Mesodermal cell (in vitro differentiated cells): ENCODE measurements at regions not wholly inside any gene's neighbourhood (a gene's known extent, or its start where the extent isn't known, plus 50 kb on each side); places are given as distances from the start of the nearest gene placed in this dataset.

ENCODE experiments used
- H3K27ac ChIP-seq: 2 replicates; pipeline ENCODE4 v1.7.0; 2013; ENCODE audit warnings: mild to moderate bottlenecking, low read depth, low read length, moderate library complexity; ENCODE audit not compliant: severe bottlenecking
- H3K36me3 ChIP-seq: 2 replicates; pipeline ENCODE4 v1.7.1; 2013; ENCODE audit warnings: mild to moderate bottlenecking, low read length, moderate library complexity; ENCODE audit not compliant: control insufficient read depth, insufficient read depth
- H3K4me1 ChIP-seq: one replicate; pipeline ENCODE4 v1.7.1; 2013; ENCODE audit warnings: mild to moderate bottlenecking, low read length; ENCODE audit not compliant: insufficient read depth, control insufficient read depth, poor library complexity, severe bottlenecking
- H3K4me3 ChIP-seq: 2 replicates; pipeline ENCODE4 v1.7.0; 2013; ENCODE audit warnings: low read length, control low read depth, mild to moderate bottlenecking; ENCODE audit not compliant: insufficient read depth, poor library complexity, severe bottlenecking; ENCODE audit errors: extremely low read depth
- H3K9me3 ChIP-seq: 2 replicates; pipeline ENCODE4 v1.7.1; 2013; ENCODE audit warnings: mild to moderate bottlenecking, low read length, moderate library complexity; ENCODE audit not compliant: control insufficient read depth
- WGBS, 2 experiments: methylation state at CpG; one replicate each; pipeline ENCODE4 v1.1.5; 2013; ENCODE audit warnings: missing lambda C conversion rate in 2 of 2; ENCODE audit not compliant: insufficient coverage in 2 of 2; 5-methylcytosine and 5-hydroxymethylcytosine counted together

GRCh38 chr4:95627709-95628108 is 78.9 kb upstream of the UNC5C start:
- Histone ChIP-seq H3K36me3 (no peaks in the 10 kb centered on the region), H3K4me1 (no peaks in the 10 kb centered on the region), H3K27ac (no peak overlapping the region), H3K4me3 (no peak overlapping the region), H3K9me3 (no peaks in the 10 kb centered on the region)
- 100% methylated on average over 1 of the region's 1 CpG for WGBS, 2 experiments

DNA sequence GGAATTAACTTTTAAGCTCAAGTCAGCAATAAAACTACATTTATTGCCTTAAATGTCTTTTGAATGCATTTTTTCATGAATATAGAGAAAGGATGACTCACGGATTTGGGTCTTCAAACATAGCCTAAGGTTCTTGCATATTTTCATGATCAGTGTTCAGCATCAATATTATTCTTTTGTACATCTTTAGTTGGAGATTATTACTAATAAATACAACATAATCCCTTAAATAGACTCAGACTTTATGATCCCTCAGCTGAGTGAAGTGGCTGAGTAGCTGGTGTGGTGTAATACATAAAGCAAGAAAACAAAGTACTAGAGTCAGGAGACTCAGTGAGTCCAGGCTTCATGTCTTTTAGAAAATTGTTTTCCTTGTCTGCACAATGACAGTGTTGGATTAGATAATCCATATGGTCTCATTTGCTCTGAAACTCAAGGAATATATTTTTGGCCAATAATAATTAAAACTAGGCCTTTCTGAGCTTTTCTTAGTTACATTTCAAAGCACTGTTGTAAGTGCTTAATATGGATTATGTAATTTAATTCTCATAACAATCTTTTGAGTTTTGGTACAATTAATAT is 78.3 kb upstream of the UNC5C start:
- H3K27ac ChIP-seq: no peak overlapping the region
- H3K36me3 ChIP-seq: no peaks in the 10 kb centered on the region
- H3K4me1 ChIP-seq: no peaks in the 10 kb centered on the region
- no CpG with 5 or more reads among the region's 1 CpG for WGBS, 2 experiments
- H3K4me3 ChIP-seq: no peak overlapping the region
- no peaks in the 10 kb centered on the region for H3K9me3 ChIP-seq

DNA sequence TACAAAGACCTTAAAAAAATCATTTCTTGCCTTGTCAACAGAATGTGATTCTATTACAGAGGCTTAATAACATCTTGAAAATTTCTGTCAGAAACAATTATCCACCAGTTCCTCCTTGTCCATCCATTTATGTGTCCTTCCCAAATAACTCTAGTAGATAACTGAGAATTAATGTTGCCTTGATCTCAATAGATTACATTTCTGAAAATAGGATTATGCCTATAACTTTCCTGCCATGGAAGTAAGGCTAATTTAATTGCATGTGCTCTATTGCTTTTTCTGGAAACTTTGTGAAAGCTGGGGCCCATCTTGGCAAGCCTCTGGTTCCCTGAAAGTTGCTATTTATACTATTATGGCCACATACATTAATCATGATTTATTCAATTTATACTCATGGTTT is 76.2 kb upstream of the UNC5C start:
- Histone ChIP-seq H3K4me3 (no peak overlapping the region), H3K36me3 (no peaks in the 10 kb centered on the region), H3K9me3 (no peaks in the 10 kb centered on the region), H3K4me1 (no peaks in the 10 kb centered on the region), H3K27ac (no peak overlapping the region)

DNA sequence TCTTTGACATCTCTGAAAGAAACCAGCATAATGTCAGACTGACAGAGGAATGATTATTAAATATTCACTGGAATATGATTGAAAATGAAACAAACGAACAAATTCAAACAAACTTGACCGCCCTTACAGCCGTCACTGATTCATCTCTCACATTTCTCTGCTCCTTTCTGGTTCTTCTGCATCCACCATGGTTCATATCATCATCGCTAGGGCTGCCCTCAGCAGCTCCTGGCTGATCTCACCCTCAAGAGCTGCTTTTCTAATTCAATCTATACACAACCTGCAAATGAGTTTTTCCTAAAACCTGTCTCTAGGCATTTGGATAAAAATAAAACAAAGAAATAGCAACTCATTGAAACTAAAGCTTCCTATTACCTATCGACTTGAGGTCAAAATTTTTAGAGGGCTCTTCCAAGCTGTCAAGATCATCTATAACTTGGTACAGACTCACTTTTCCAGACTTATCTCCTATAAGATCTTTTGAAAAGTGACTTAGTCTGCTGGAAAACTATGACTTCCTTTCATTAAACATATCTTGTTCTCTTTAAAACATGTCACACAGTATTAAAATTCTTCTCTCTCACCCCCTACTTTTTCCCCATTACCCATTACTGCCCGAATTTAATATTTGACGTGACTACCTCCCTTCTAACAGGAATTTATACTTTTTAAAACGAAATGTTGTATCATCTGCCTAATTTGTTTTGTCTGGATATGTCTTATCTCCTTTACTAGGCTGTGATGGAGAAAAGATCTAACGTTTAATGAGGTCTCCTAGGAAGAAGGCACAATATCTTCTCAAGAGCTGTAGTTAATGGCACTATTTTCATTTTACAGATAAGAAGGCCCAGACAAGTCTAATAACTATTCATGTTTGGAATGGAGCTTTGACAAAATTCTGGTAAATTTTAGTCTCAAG is 71.0 kb upstream of the UNC5C start:
- no peaks in the 10 kb centered on the region for H3K4me1 ChIP-seq
- no peak overlapping the region for H3K27ac ChIP-seq
- H3K4me3 ChIP-seq: no peak overlapping the region
- WGBS, 2 experiments: 91 to 92% methylated on average over 5 to 6 of the region's 9 CpGs
- no peaks in the 10 kb centered on the region for H3K36me3 ChIP-seq
- no peaks in the 10 kb centered on the region for H3K9me3 ChIP-seq

DNA sequence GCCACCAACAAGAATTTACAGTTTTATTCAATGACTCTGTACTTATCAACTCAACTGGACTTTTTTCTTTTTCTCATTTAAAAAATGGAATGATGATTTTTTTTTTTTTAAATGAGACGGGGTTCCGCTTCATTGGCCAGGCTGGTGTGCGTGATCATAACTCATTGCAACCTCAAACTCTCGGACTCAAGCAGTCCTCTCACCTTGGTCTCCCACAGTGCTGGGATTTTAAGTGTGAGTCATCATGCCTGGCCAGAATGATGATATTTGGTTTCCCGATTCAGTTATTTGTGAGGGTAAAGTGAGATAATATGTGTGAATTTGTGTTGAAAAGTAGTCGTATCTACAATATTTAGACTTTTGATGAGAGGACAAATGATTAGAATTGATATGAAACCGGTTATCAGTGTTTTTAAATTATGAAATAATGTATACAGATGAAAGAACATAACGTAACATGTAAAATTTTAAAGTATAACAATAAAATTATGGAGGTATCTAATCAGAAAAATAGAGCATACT is 66.0 kb upstream of the UNC5C start:
- no peaks in the 10 kb centered on the region for H3K9me3 ChIP-seq
- no peak overlapping the region for H3K27ac ChIP-seq
- H3K4me1 ChIP-seq: no peaks in the 10 kb centered on the region
- no peak overlapping the region for H3K4me3 ChIP-seq
- 88 to 94% methylated on average over 2 to 6 of the region's 8 CpGs for WGBS, 2 experiments
- no peaks in the 10 kb centered on the region for H3K36me3 ChIP-seq

- WGBS, 2 experiments: 100% methylated on average over 3 of the region's 3 CpGs; no CpG with 5 or more reads in 1 of the 2 experiments
Measured at GRCh38 chr4:95610061-95610569, 61.3 kb upstream of the UNC5C start.

DNA sequence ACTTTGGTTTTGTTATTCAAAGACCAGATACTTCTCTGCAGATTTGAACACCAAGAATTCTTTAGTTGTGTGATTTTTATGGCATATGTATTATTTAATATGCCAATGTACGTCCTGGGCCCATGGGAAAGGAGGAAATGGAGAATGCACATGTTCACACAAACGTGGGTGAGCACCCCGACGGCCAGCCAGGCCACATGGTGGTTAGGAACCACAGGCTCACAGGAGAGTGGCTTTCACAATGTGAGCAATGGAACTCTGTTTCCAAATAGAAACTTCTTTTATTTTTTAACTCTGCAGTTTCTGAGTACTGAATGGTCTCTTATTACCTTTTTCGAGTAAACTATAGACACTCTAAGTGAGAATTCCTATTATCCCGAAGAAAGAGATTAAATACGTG is 58.0 kb upstream of the UNC5C start:
- 94 to 97% methylated on average over 3 to 6 of the region's 7 CpGs for WGBS, 2 experiments
- H3K4me1 ChIP-seq: no peaks in the 10 kb centered on the region

More at GRCh38 chr4:95610061-95610569, 61.3 kb upstream of the UNC5C start:
- H3K36me3 ChIP-seq: no peaks in the 10 kb centered on the region
- H3K4me3 ChIP-seq: no peak overlapping the region
- H3K9me3 ChIP-seq: no peaks in the 10 kb centered on the region
- H3K4me1 ChIP-seq: no peaks in the 10 kb centered on the region
- H3K27ac ChIP-seq: no peak overlapping the region

DNA sequence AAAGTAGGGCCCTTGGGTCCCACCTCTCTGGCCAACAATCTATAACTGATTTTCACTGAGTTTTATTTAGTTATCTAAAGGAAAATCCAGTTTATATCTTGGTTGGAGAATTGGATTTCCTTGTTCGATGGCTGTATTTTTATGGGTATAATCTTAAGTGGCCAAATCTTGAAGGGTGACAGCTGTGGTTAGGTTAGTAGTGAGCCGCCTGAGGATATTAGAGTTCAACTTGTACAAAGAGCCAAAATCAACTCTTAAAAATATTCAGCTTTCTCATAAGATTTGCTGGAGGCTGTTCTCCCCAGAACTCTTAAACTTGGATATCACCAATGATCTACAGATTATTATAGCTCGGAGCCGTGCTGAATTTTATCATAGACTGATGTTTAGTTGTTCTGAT is 54.6 kb upstream of the UNC5C start:
- Histone ChIP-seq H3K36me3 (no peaks in the 10 kb centered on the region), H3K4me1 (no peaks in the 10 kb centered on the region), H3K4me3 (no peak overlapping the region), H3K9me3 (no peaks in the 10 kb centered on the region), H3K27ac (no peak overlapping the region)
- WGBS, 2 experiments: 100% methylated on average over 1 of the region's 4 CpGs; no CpG with 5 or more reads in 1 of the 2 experiments

More for the DNA sequence above, 58.0 kb upstream of the UNC5C start:
- no peaks in the 10 kb centered on the region for H3K36me3 ChIP-seq
- no peaks in the 10 kb centered on the region for H3K9me3 ChIP-seq
- H3K27ac ChIP-seq: no peak overlapping the region
- no peak overlapping the region for H3K4me3 ChIP-seq

- no peak overlapping the region for H3K27ac ChIP-seq
- no peak overlapping the region for H3K4me3 ChIP-seq
- WGBS, 2 experiments: 91 to 92% methylated on average over 2 to 3 of the region's 3 CpGs
- no peaks in the 10 kb centered on the region for H3K9me3 ChIP-seq
- no peaks in the 10 kb centered on the region for H3K4me1 ChIP-seq
- H3K36me3 ChIP-seq: no peaks in the 10 kb centered on the region
Measured at GRCh38 chr4:95602872-95603271, 54.1 kb upstream of the UNC5C start.

DNA sequence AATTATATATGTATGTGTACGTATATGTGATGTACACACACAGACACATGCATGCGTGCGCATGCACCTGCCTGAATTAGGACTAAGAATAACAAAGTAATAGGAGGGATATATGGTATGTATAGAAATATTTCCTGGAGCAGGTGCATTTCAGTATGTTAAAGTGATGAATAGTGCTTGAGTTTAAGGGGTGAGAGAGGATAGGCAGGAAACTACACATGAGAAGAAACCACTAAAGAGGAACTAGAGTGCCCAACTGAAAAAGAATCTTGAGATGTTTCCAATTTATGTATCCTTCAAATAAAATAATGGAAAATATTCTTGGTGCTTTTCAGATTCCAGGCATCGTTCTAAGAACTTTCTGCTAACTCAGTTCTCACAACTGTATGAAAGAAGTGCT is 52.6 kb upstream of the UNC5C start:
- no peaks in the 10 kb centered on the region for H3K36me3 ChIP-seq
- H3K4me1 ChIP-seq: no peaks in the 10 kb centered on the region
- no peak overlapping the region for H3K27ac ChIP-seq
- 73 to 100% methylated on average over 1 to 2 of the region's 4 CpGs for WGBS, 2 experiments
- no peak overlapping the region for H3K4me3 ChIP-seq
- no peaks in the 10 kb centered on the region for H3K9me3 ChIP-seq
